PC-3 (cell line): ENCODE measurements at regions not wholly inside any gene's neighbourhood (a gene's known extent, or its start where the extent isn't known, plus 50 kb on each side); places are given as distances from the start of the nearest gene placed in this dataset.

Experiments
- EZH2 ChIP-seq: fragments of 300-600 bp; sonication (generic); IDR thresholded peaks from one replicate; pipeline ENCODE4 v1.6.1; 2017; ENCODE audit warnings: antibody characterized with exemption, mild to moderate bottlenecking, low read length; ENCODE audit not compliant: unreplicated experiment
- EZH2phosphoT487 ChIP-seq: fragments of 300-600 bp; sonication (generic); IDR thresholded peaks from 2 replicates; pipeline ENCODE4 v1.6.1; 2018; ENCODE audit warnings: mild to moderate bottlenecking, antibody characterized with exemption, low read length, borderline replicate concordance
- TF ChIP-seq, protein P1 (sequence below): fragments of 300-600 bp; sonication (generic); conservative IDR thresholded peaks from 2 replicates; pipeline ENCODE4 v1.5.1; 2017; ENCODE audit warnings: antibody characterized with exemption, low read depth, mild to moderate bottlenecking, low read length

DNA sequence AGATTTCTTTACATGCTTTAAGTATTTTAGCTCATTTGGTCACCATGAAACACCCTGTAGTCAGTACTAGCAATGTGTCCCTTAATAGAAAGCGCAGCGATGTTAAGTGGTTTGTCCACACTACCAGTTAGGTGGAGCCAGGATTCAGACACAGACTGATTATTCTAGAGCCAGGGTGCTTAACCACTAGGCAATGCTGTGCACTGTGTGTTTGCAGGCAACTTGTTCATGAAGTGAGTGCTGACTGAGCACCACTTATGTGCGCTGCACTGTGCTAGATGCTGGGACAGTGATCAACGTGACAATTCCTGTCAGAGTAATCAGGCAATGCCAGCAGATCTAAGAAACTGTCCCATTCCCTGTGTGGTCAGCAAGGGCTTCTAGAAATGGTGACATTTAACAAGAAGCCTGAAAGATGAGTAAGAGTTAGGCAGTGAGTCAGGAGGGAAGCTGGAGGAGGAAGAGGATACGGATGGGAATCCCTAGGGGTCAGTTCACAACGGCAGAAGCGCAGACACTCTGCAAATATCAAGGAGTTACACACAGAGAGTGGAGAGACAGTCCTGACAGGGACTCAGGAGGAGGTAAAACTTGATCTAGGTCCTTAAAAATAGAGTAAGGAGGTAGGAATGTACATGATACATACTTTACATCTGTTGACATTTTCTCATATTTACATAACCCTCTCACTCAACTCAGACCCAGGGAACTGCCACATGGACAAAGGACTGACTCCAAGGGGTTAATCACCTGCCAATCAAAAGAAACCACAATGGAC lies 69.7 kb upstream of the EGR2 start:
- TF ChIP-seq, protein P1, sequence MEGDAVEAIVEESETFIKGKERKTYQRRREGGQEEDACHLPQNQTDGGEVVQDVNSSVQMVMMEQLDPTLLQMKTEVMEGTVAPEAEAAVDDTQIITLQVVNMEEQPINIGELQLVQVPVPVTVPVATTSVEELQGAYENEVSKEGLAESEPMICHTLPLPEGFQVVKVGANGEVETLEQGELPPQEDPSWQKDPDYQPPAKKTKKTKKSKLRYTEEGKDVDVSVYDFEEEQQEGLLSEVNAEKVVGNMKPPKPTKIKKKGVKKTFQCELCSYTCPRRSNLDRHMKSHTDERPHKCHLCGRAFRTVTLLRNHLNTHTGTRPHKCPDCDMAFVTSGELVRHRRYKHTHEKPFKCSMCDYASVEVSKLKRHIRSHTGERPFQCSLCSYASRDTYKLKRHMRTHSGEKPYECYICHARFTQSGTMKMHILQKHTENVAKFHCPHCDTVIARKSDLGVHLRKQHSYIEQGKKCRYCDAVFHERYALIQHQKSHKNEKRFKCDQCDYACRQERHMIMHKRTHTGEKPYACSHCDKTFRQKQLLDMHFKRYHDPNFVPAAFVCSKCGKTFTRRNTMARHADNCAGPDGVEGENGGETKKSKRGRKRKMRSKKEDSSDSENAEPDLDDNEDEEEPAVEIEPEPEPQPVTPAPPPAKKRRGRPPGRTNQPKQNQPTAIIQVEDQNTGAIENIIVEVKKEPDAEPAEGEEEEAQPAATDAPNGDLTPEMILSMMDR, result no peak
- TF ChIP-seq EZH2 (no peak), EZH2phosphoT487 (no peak)
